SW 1271 (cell line): ENCODE measurements at regions not wholly inside any gene's neighbourhood (a gene's known extent, or its start where the extent isn't known, plus 50 kb on each side); places are given as distances from the start of the nearest gene placed in this dataset.

Experiments
- DNase-seq, 2 experiments: peaks; one replicate each; lab custom pipeline; 2025; lab: John Stamatoyannopoulos, UW

- no peak for DNase-seq
Measured at GRCh38 chr9:96087669-96088299, 212.3 kb downstream of the ERCC6L2 start.

- no peak for DNase-seq
Measured at GRCh38 chr9:96086936-96087571, 211.6 kb downstream of the ERCC6L2 start.

GRCh38 chr9:96085491-96086143 is 210.1 kb downstream of the ERCC6L2 start:
- no peak for DNase-seq

- DNase-seq: no peak
Measured at GRCh38 chr9:96084331-96084734, 208.8 kb downstream of the ERCC6L2 start.

- DNase-seq: no peak
Measured at GRCh38 chr9:96082516-96083232, 207.2 kb downstream of the ERCC6L2 start.

GRCh38 chr9:96080364-96080763 is 204.9 kb downstream of the ERCC6L2 start:
- DNase-seq: no peak

GRCh38 chr9:96079779-96080178 is 204.3 kb downstream of the ERCC6L2 start:
- no peak for DNase-seq

GRCh38 chr9:96078897-96079490 is 203.5 kb downstream of the ERCC6L2 start:
- DNase-seq: no peak

- DNase-seq: no peak
Measured at GRCh38 chr9:96075757-96076156, 200.3 kb downstream of the ERCC6L2 start.

- no peak for DNase-seq
Measured at GRCh38 chr9:96075111-96075510, 199.6 kb downstream of the ERCC6L2 start.

GRCh38 chr9:96073531-96074480 is 198.3 kb downstream of the ERCC6L2 start:
- DNase-seq: no peak

- DNase-seq: no peak
Measured at GRCh38 chr9:96072930-96073329, 197.4 kb downstream of the ERCC6L2 start.

GRCh38 chr9:96071815-96072124 is 196.3 kb downstream of the ERCC6L2 start:
- no peak for DNase-seq

GRCh38 chr9:96071076-96071814 is 195.8 kb downstream of the ERCC6L2 start:
- peak in 1 of 2 experiments; percentile 31 for DNase-seq

GRCh38 chr9:96069629-96070220 is 194.2 kb downstream of the ERCC6L2 start:
- no peak for DNase-seq

- no peak for DNase-seq
Measured at GRCh38 chr9:96068511-96068910, 193.0 kb downstream of the ERCC6L2 start.

GRCh38 chr9:96067600-96067999 is 192.1 kb downstream of the ERCC6L2 start:
- no peak for DNase-seq

GRCh38 chr9:96067004-96067403 is 191.5 kb downstream of the ERCC6L2 start:
- no peak for DNase-seq

- no peak for DNase-seq
Measured at GRCh38 chr9:96065482-96066251, 190.2 kb downstream of the ERCC6L2 start.
